ENCODE measurements at regions not wholly inside any gene's neighbourhood (a gene's known extent, or its start where the extent isn't known, plus 50 kb on each side); places are given as distances from the start of the nearest gene placed in this dataset.
"Not testable (repeated sequence)": the region's sequence is repeated elsewhere in the genome, so short reads cannot be mapped to it uniquely, and the experiment has no call there.

DNA sequence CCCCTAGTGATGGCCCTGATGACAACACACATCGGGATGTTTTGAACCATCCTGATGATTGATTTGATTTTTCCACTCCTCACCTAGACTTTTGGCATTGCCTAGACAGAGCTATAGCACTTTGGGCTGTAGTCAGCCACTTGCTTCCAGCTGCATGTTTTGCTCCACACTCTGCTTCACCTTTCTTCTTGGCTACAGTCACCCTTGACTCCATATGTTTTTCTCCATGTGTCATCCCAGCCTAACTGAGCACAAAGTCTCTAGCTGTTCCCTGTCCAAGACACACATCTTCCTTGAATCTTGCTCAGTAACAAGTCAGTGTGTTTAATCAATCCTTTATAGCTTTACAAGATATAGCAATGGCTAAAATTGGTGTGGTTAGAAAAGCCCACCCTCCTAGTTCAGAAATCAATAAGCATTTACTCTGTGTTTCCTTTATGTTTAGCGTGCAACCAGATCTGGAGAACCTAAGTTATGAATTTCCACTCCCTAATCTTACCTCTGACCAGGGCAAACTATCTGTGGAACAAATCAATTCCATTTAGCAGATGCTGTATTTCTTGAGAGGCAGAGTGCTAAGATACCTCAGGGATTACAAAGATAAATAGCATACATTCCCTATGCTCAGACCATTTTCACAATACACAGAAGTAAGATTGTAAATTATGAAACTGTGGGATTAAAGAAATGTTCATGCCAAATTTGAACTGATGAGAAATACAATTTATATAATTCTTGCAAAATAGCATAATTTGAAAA is 98.4 kb upstream of the LYPLAL1 start:
- DNase-seq = no peak

DNA sequence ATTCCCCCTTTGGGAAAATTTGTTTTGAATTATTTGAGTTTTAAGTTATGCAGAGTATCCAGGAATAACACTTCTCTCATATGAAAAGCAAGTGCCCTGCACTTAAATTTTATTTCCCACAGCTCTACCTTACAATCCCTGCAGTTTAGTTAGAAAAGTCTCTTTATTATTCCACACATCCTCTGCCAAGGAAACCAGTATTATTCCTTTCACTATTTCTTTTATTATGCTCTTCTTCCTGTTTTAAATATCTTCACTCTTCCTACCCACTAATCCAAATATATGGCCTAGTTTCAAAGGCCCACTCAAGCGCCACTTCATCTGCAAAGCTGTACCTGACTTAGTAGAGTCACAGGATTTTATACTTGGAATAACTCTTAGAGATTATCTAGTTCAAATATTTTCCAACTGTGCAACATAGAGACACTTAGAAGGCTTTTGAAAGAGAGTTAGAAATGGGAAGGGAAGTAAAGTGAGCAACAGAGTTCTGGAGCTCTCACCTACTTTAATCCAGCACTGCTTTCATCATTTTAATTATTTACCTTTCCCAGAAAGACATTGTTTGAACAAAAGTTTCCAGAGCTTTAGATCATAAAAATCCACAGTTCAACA is 97.2 kb upstream of the LYPLAL1 start:
- DNase-seq = no peak

DNA sequence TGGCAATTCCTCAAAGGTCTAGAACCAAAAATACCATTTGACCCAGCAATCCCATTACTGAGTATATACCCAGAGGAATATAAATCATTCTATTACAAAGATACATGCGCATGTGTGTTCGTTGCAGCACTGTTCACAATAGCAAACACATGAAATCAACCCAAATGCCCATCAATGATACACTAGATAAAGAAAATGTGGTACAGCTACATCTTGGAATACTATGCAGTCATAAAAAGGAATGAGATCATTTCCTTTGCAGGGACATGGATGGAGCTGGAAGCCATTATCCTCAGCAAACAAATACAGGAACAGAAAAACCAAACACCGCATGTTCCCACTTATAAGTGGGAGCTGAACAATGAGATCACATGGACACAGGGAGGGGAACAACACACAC is 95.9 kb upstream of the LYPLAL1 start:
- not testable (repeated sequence) for DNase-seq

DNA sequence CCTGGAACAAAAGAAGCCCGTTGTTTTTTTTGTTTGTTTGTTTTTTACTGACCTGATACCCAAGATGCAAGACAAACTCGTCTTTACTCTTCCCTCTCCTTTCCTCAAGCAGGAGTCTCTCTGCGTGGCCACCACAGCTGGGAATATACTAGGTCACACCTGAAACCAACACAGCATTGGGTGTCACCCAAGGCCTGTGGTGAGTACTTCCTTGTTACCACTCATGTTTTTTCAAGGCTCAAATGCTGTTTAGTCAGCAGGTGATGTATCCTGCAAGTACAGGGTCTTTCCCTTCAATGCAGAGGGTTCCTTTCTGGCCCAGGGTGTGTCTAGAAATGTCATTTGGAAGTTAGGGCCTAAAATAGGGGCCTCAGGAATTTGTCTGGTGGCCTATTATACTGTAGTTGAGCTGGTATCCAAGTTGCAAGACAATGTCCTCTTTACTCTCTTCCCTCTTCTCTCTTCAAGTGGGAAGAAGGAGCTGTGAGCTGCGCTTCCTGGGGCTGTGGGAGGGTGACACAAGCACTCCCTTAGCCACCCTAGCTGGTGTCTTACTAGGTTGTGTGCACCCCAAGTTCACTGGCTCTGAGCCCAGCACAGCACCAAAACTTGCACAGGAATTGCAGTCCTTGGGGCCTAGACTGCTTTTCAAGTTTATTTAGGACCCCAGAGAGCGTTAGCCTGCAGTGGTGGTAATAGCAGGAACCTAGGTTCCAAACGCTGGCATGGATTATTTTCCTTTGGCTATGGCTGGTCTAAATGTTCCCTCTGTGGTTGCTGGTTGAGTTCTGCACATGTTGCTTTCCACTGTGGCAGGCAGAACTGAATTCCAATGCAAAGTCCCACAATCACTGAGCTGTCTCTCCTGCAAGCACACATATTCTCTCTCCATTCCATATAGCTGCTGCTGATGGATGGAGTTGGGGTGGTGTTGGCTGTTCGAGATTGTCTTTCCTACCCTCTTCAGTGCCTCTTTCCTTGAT is 91.4 kb upstream of the LYPLAL1 start:
- no peak for DNase-seq

DNA sequence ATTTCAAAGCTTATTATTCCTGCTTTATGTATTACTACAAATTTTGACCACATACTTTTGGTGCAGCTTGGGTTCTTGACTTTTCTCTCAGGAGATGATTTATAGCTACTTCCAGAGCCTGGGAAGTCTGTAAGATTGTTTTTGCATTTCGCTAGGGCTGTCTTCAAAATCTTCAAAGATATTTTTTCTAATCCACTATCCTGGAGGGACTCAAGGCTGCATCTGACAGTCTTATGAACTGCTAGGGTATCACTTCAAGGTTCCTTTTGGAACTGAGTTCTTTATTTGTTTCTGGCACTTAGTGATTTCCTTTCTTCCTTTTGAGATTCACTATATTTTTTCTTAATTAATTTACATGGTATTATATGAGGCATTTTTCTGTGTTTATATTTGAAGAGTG is 90.0 kb upstream of the LYPLAL1 start:
- no peak for DNase-seq

DNA sequence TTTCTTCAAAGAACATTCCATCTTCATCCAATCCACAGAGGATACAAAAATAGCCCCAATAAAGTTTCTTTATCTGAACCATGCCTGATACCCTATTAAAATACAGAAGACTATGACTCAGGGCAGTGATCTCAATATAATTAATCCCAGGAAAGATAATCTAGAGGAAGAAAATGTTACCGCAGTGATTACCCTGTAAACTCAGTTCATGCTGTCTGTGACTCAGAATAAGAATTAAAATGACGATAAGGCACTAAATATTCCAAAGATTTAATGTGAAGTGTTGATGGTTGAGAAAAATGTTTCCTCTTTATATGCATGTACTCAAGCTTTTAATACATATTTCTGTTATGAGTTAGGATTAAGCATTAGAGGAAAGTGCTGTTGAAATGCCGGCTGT is 88.6 kb upstream of the LYPLAL1 start:
- DNase-seq = no peak

DNA sequence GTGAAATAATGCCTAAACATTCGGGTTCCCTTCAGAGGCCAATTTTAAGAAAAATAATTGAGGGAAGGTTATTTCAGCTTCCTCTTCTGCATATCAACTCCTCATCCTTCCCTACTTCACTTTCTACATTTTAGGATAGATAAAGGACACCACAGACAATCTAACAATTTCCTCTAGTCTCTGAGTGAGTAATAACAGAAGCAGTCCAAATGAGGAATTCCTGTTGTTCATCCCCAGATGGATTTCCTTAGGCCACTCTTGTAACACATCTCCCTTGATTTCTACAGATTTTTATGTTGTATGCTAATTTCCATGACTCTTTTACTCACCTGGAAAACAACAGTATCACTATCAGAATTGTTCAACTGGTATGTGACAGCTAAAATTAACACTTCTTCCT is 87.7 kb upstream of the LYPLAL1 start:
- DNase-seq = no peak

DNA sequence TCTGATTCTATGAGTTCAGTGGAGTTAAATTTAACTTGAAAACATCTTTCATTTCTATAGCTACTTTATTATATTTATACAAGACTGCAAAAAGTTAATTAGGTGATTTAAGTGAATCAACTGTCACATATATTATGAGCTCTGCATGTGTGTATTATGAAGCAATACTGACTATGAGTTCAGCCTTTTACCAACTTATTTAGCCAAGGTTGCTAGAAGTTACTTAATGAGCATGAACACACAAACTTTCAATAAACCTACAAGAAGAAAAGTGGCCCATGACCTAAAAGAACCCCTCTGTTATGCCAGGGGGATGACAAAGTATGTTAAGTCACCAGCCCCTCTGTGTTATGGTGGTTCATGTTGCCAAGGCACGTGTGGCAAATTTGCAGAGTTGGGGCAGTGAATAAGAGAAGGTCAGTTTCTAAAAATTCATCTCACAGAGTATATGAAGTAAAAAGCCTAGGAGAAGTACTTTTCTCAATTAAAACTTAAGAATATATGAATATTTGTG is 86.7 kb upstream of the LYPLAL1 start:
- no peak for DNase-seq

DNA sequence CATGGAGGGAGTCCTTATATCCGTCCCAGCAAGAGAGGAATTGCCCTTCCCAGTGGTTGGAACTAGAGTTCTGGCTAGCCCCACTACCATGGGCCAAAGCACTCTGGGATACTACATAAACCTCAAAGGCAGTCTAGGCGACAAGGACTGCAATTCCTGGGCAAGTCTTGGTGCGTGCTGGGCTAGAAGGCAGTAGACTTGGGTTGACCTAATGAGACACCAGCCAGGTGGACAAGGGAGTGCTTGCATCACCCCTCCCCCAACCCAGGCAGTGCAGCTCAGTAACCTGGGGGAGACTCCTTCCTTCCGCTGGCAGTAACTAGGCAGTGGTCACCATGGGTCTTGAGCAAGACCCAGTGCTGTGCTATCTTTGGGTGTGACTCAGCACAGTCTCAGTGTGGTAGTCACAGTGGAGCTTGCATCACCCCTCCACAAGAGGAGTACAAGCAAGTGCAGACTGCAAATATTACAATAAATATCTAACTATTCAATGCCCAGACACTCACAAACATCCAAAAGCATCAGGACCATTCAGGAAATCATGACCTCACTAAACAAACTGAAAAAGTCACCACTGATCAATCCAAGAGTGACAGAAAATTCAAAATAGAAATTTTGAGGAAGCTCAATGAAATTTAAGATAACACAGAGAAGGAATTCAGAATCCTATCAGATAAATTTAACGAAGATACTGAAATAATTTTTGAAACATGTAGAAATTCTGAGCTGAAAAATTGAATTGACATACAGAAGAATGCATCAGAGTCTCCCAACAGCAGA is 84.7 kb upstream of the LYPLAL1 start:
- peak in 1 of 56 donors; percentile 7 for DNase-seq

DNA sequence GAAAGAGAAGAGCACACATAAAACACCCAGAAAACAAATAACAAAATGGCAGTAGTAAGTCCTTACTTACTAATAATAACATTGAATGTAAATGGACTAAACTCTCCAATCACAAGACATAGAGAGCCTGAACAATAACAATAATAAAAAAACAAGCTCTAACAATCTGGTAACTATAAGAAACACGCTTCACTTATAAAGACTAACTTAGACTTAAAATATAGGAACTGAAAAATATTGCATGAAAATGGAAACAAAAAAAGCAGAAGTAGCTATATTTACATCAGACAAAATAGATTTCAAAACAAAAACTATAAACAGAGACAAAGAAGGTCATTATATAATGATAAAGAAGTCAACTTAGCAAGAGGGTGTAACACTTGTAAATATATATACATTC is 83.1 kb upstream of the LYPLAL1 start:
- DNase-seq = no peak

DNA sequence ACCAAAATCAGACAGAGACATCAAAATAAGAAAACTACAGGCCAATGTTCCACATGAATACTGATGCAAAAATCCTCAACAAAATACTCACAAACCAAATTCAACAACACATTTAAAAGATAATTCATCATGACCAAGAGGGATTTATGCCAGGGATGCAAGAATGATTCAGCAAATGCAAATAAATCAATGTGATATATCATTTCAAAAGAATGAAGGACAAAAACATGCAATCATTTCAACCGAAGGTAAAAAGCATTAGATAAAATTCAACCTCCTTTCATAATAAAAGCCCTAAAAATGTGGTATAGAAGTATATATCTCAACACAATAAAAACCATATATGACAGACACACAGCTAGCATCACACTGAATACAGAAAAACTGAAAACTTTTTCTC is 81.5 kb upstream of the LYPLAL1 start:
- DNase-seq = no peak

DNA sequence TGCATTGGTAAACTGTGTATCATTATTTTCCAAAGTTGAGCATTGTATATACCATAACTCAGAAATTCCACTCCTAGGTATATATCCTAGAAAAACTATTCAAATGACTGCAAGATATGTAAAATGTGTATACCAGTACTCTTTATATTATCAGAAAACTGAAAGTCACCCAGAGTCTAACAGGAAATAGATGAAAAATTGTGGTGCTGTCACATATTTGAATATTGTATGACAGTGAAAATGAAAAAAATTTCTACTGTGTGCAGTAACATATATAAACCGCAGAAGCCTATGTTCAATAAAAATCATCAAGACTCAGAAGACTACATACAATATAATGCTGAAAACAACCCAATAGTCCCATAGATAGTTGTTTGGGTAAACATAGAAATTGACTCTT is 74.4 kb upstream of the LYPLAL1 start:
- DNase-seq = no peak

DNA sequence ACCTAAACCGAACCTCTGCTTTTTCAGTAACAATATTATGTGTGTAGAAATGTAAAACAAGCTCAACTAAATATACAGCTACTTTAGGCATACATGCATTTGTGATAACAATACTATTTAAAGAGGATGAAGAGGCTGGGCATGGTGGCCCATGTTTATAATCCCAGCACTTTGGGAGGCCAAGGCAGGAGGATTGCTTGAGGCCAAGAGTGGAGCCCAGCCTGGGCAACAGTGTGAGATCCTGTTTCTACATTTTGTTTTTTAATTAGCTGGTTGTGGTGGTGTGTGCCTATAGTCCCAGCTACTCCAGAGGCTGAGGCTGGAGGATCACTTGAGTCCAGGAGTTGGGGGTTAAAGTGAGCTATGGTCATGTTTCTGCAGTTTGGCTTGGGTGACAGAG is 73.6 kb upstream of the LYPLAL1 start:
- DNase-seq = no peak

DNA sequence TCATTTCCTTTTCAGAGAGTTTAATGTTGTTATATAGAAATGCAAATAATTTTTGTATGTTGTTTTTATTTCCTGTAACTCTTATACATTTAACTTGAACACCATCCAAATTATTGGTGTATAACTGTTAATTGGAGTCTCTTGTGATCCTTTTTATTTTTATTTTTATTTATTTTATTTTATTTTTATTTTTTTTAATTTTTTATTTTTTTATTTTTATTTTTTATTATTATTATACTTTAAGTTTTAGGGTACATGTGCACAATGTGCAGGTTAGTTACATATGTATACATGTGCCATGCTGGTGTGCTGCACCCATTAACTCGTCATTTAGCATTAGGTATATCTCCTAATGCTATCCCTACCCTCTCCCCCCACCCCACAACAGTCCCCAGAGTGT is 71.2 kb upstream of the LYPLAL1 start:
- DNase-seq = not testable (repeated sequence)

DNA sequence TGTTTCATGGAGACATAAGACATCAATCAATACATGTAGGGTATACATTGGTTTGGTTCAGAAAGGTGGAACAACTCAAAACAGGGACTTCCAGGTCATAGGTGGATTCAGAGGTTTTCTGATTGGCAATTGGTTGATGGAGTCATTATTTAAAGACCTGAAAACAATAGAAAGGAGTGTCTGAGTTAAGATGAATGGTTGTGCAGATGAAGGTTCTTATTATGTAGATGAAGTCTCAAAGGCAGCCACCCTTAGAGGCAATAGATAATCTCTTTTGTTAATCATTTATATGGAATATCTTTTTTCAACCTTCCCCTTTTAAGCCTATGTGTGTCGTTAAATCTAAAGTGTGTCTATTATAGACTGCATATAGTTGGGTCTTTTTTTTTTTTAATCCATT is 67.8 kb upstream of the LYPLAL1 start:
- DNase-seq = no peak

DNA sequence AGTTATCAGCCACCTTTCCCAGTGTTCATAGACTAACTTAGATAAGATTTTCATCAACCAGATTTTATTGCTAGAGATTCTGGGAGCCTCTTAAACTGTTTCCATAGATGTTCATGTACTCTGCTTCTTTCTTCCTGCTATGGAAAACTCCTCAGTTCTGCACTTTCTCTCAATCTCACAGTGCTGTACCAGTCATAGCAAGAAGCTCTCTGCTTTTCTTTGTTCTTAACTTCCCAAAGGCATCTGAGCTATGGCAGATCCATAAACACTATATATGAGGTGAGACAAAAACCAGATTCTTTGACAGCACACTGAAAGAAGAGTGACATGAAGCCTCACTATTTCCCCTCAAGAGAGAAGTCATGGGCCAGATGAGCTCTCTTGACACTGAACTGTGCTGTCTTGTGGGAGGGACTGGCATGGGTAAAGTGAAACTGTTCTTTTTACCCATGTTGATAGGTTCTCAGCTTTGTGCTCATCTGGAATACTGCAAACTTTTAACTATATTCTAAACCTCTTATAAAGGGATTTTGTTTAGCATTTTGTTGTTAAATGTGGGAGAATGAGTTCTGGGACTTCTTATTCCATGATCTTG is 64.2 kb upstream of the LYPLAL1 start:
- no peak for DNase-seq

DNA sequence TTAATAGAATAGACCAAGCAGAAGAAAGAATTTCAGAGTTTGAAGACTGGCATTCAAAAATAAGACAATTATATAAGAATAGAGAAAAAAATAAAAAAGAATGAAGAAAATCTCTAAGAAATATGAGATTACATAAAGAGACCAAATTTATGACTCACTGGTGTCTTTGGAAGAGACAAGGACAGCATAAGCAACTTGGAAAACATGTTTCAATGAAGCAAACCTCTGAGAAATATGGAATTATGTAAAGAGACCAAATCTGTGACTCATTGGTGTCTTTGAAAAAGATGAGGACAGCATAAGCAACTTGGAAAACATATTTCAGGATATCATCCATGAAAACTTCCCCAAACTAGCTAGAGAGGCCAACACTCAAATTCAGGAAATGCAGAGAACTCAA is 60.4 kb upstream of the LYPLAL1 start:
- DNase-seq = no peak

DNA sequence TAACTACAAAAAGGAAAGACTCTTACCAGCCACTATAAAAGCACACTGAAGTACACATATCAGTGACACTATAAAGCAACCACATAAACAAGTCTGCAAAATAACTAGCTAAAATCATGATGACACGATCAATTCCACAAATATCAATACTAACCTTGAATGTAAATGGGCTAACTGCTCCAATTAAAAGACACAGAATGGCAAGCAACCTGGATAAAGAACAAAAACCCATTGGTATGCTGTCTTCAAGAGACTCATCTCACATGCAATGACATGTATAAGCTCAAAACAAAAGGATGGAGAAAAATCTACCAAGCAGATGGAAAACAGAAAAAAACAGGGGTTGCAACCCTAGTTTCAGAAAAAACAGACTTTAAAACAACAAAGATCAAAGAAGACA is 59.7 kb upstream of the LYPLAL1 start:
- no peak for DNase-seq

DNA sequence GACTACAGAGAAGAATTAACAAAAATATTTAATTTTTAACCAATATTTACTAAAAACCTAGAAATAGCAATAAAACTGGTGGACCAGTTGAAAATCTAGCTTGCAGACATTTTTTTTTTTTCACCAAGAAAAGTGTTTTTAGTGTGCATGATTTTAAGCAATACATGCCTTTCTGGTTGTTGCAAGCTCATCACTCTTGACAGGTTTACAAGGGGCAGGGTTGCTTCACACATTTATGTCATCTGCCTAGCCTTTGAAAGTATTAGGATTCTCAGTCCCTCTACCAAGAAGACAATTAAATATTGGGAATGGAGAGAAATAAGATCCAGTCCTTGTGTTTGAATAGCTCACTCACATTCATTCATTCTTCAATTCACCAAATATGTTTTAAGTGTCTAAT is 53.8 kb upstream of the LYPLAL1 start:
- DNase-seq = no peak

DNA sequence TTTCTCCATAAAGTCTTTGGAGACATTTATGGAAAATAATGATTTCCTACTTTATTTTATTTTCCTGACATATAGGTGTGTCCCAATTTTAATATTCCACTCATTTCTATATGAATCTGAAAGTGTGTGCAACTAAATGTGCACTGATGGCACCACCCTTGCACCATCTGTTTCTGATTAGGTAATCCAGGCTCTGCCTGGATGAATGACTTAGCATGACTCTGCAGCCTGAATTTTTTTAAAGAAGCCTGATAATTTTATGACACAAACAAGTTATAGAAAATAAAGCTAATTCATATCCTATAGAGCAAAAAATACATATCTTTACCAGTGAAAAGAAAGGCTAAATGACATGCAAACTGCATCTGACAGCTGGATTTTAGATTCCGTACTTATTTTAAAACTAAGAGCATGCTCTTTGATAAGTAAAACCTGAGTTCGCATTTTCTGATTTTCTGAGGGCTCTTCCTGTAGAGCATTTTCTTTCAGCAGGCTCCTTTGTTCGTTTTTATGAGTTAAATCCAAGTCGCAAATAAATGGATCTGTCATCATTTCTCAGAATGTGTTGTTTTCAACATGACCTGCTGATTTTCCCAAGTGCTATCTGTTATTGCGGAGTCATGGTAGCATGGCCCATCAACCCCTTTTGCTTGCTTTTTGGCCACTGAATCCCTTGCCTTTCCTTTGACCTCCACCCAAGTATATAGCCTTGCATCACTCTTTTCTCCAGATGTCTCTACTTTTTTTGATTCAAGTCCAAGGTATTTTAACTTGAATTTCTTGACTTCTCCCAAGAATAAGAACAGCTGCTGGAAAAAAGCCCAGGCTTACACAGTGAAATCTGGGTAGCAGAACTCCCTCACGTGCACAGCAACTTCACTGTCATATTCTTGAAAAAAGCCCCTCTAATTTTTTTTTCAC is 52.8 kb upstream of the LYPLAL1 start:
- no peak for DNase-seq

Measured in amygdala (tissue), 56 donors.